Neural cell (in vitro differentiated cells): ENCODE measurements at regions not wholly inside any gene's neighbourhood (a gene's known extent, or its start where the extent isn't known, plus 50 kb on each side); places are given as distances from the start of the nearest gene placed in this dataset.
"Not testable (repeated sequence)": the region's sequence is repeated elsewhere in the genome, so short reads cannot be mapped to it uniquely, and the experiment has no call there.

Experiments used
- H2AFZ ChIP-seq: fragments of 200-600, 300-800 bp; sonication (generic), shearing (Covaris generic); 2 replicates; pipeline ENCODE4 v1.6.0; 2014; ENCODE audit warnings: low read depth, mild to moderate bottlenecking, antibody characterized with exemption, low read length, moderate library complexity
- H3F3A ChIP-seq: fragments of 200-600 bp; shearing (Covaris generic); 2 replicates; pipeline ENCODE4 v1.6.1; 2016; ENCODE audit warnings: mild to moderate bottlenecking, moderate library complexity, mixed read lengths, antibody characterized with exemption, low read length; ENCODE audit not compliant: insufficient read depth, poor library complexity, severe bottlenecking
- H3K27ac ChIP-seq: fragments of 200-600, 300-800 bp; sonication (generic), shearing (Covaris generic); 2 replicates; pipeline ENCODE4 v1.5.1; 2014; ENCODE audit warnings: mild to moderate bottlenecking, low read length, moderate library complexity
- H3K27me3 ChIP-seq: fragments of 300-800, 200-600 bp; sonication (generic), shearing (Covaris generic); 2 replicates; pipeline ENCODE4 v1.6.0; 2014; ENCODE audit warnings: mild to moderate bottlenecking, low read depth, low read length, moderate library complexity; ENCODE audit not compliant: insufficient read depth
- H3K36me3 ChIP-seq: fragments of 300-800, 200-600 bp; sonication (generic), shearing (Covaris generic); 2 replicates; pipeline ENCODE4 v1.5.1; 2014; ENCODE audit warnings: mild to moderate bottlenecking, antibody characterized with exemption, low read length, moderate library complexity; ENCODE audit not compliant: insufficient read depth
- H3K4me2 ChIP-seq: fragments of 300-800, 200-600 bp; sonication (generic), shearing (Covaris generic); 2 replicates; pipeline ENCODE4 v1.6.0; 2014; ENCODE audit warnings: mild to moderate bottlenecking, low read length
- H3K4me3 ChIP-seq: fragments of 300-800, 200-600 bp; sonication (generic), shearing (Covaris generic); 2 replicates; pipeline ENCODE4 v1.5.1; 2014; ENCODE audit warnings: mild to moderate bottlenecking, low read length, moderate library complexity
- H3K79me2 ChIP-seq: fragments of 200-600 bp; shearing (Covaris generic); replicated peaks from 2 replicates; pipeline ENCODE4 v1.6.0; 2014; ENCODE audit warnings: mild to moderate bottlenecking, low read length, moderate library complexity; ENCODE audit not compliant: insufficient read depth
- H3K9ac ChIP-seq: fragments of 300-800, 200-600 bp; sonication (generic), shearing (Covaris generic); 2 replicates; pipeline ENCODE4 v1.6.1; 2016; ENCODE audit warnings: mild to moderate bottlenecking, low read length, mixed read lengths
- H3K9me2 ChIP-seq: fragments of 200-600 bp; shearing (Covaris generic); 2 replicates; pipeline ENCODE4 v1.6.1; 2016; ENCODE audit warnings: mild to moderate bottlenecking, low read length, mixed read lengths; ENCODE audit not compliant: insufficient read depth
- H3K9me3 ChIP-seq: fragments of 200-600, 300-800 bp; sonication (generic), shearing (Covaris generic); 2 replicates; pipeline ENCODE4 v1.6.1; 2016; ENCODE audit warnings: mild to moderate bottlenecking, mixed run types, low read length, moderate library complexity, mixed read lengths
- H4K20me1 ChIP-seq: fragments of 200-600 bp; shearing (Covaris generic); 2 replicates; pipeline ENCODE4 v1.6.1; 2016; ENCODE audit warnings: mild to moderate bottlenecking, mixed run types; ENCODE audit not compliant: insufficient read depth
- EP300 ChIP-seq: fragments of 450-650 bp; conservative IDR thresholded peaks from 2 replicates; pipeline ENCODE4 v1.6.1; 2014; ENCODE audit warnings: antibody characterized with exemption, mild to moderate bottlenecking, moderate library complexity; ENCODE audit not compliant: poor library complexity, severe bottlenecking
- EZH2 ChIP-seq: fragments of 200-600, 300-800 bp; shearing (Covaris generic), sonication (generic); IDR thresholded peaks from 2 replicates; pipeline ENCODE4 v1.6.1; 2014; ENCODE audit warnings: antibody characterized with exemption, low read length, borderline replicate concordance, mild to moderate bottlenecking; ENCODE audit not compliant: insufficient read depth, poor library complexity, severe bottlenecking
- MXI1 ChIP-seq: fragments of 450-650 bp; conservative IDR thresholded peaks from 2 replicates; pipeline ENCODE4 v1.6.1; 2014; ENCODE audit warnings: antibody characterized with exemption, mild to moderate bottlenecking; ENCODE audit not compliant: poor library complexity, severe bottlenecking
- POLR2AphosphoS5 ChIP-seq: IDR thresholded peaks from 2 replicates; pipeline ENCODE4 v1.6.1; 2012
- RAD21 ChIP-seq: fragments of 450-650 bp; conservative IDR thresholded peaks from 2 replicates; pipeline ENCODE4 v1.6.1; 2014; ENCODE audit warnings: antibody characterized with exemption, mild to moderate bottlenecking, moderate library complexity
- SMC3 ChIP-seq: fragments of 450-650 bp; conservative IDR thresholded peaks from 2 replicates; pipeline ENCODE4 v1.6.1; 2014; ENCODE audit warnings: antibody characterized with exemption, mild to moderate bottlenecking, moderate library complexity; ENCODE audit not compliant: poor library complexity
- TAF1 ChIP-seq: IDR thresholded peaks from 2 replicates; pipeline ENCODE4 v1.6.1; 2012; ENCODE audit warnings: low read depth
- TF ChIP-seq, protein P1 (sequence below): IDR thresholded peaks from 2 replicates; pipeline ENCODE4 v1.6.1; 2012; ENCODE audit warnings: borderline replicate concordance
- TF ChIP-seq, protein P2 (sequence below): fragments of 450-650 bp; IDR thresholded peaks from 2 replicates; pipeline ENCODE4 v1.5.1; 2014; ENCODE audit warnings: antibody characterized with exemption, mild to moderate bottlenecking, moderate library complexity; ENCODE audit not compliant: poor library complexity, severe bottlenecking

DNA sequence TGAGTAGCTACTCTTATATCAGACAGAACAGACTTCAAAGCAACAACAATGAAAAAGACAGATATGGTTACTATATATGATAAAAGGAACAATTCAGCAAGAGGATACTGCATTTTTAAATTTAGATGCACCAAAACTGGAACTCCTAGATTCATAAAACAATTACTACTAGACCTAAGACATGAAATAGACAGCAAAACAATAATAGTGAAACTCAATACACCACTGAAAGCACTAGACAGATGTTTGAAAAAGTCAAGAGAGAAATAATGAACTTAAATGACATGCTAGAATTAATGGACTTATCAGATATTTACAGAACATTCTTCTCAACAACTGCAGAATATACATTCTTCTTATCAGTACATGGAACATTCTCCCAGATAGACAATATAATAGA, 99.5 kb upstream of the ITM2A start:
- Histone ChIP-seq H2AFZ (no peak overlapping the region), H3K27ac (no peak overlapping the region)
- no peak for TF ChIP-seq EP300

DNA sequence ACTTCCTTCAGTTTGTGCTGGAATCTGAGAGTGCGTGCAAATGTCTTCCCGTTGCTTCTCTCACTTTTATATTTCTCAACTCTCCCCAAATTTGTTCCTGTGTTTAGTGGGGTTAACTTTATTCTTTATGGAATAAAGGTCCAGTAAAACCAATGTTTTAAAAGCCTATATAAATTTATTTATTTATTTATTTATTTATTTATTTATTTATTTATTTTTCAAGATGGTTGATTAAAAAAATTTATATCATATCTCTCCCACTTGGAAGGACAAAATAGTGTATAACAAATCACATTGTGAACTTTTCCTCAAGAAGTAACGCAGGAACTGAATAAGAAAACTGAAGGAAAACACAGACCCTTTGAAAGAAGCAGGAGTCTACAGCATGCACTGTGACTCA, 95.3 kb upstream of the ITM2A start:
- no peak for TF ChIP-seq EP300
- TF ChIP-seq POLR2AphosphoS5: no peak
- no peak for TF ChIP-seq SMC3
- no peak for TF ChIP-seq RAD21
- no peak for TF ChIP-seq TAF1
- TF ChIP-seq MXI1: no peak
- TF ChIP-seq, protein P1, sequence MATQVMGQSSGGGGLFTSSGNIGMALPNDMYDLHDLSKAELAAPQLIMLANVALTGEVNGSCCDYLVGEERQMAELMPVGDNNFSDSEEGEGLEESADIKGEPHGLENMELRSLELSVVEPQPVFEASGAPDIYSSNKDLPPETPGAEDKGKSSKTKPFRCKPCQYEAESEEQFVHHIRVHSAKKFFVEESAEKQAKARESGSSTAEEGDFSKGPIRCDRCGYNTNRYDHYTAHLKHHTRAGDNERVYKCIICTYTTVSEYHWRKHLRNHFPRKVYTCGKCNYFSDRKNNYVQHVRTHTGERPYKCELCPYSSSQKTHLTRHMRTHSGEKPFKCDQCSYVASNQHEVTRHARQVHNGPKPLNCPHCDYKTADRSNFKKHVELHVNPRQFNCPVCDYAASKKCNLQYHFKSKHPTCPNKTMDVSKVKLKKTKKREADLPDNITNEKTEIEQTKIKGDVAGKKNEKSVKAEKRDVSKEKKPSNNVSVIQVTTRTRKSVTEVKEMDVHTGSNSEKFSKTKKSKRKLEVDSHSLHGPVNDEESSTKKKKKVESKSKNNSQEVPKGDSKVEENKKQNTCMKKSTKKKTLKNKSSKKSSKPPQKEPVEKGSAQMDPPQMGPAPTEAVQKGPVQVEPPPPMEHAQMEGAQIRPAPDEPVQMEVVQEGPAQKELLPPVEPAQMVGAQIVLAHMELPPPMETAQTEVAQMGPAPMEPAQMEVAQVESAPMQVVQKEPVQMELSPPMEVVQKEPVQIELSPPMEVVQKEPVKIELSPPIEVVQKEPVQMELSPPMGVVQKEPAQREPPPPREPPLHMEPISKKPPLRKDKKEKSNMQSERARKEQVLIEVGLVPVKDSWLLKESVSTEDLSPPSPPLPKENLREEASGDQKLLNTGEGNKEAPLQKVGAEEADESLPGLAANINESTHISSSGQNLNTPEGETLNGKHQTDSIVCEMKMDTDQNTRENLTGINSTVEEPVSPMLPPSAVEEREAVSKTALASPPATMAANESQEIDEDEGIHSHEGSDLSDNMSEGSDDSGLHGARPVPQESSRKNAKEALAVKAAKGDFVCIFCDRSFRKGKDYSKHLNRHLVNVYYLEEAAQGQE: no peak
- TF ChIP-seq EZH2: no peak
- TF ChIP-seq, protein P2, sequence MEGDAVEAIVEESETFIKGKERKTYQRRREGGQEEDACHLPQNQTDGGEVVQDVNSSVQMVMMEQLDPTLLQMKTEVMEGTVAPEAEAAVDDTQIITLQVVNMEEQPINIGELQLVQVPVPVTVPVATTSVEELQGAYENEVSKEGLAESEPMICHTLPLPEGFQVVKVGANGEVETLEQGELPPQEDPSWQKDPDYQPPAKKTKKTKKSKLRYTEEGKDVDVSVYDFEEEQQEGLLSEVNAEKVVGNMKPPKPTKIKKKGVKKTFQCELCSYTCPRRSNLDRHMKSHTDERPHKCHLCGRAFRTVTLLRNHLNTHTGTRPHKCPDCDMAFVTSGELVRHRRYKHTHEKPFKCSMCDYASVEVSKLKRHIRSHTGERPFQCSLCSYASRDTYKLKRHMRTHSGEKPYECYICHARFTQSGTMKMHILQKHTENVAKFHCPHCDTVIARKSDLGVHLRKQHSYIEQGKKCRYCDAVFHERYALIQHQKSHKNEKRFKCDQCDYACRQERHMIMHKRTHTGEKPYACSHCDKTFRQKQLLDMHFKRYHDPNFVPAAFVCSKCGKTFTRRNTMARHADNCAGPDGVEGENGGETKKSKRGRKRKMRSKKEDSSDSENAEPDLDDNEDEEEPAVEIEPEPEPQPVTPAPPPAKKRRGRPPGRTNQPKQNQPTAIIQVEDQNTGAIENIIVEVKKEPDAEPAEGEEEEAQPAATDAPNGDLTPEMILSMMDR: no peak
- Histone ChIP-seq H3K4me2 (no peak overlapping the region), H3K9ac (no peak overlapping the region)

More for the DNA sequence above, 99.5 kb upstream of the ITM2A start:
- no peaks in the 10 kb centered on the region for H3K9me3 ChIP-seq
- no peak overlapping the region for H3K4me3 ChIP-seq
- H3K79me2 ChIP-seq: no peaks in the 10 kb centered on the region
- H4K20me1 ChIP-seq: no peaks in the 10 kb centered on the region
- no peak overlapping the region for H3K4me2 ChIP-seq
- H3F3A ChIP-seq: no peaks in the 10 kb centered on the region
- H3K27me3 ChIP-seq: no peaks in the 10 kb centered on the region
- no peak overlapping the region for H3K9ac ChIP-seq
- H3K9me2 ChIP-seq: no peaks in the 10 kb centered on the region
- no peaks in the 10 kb centered on the region for H3K36me3 ChIP-seq

GRCh38 chrX:79456593-79456992, 89.5 kb upstream of the ITM2A start:
- H3K4me2 ChIP-seq, H2AFZ ChIP-seq, H3K36me3 ChIP-seq, H3F3A ChIP-seq, H3K4me3 ChIP-seq, H3K9ac ChIP-seq, H3K27me3 ChIP-seq, H3K9me3 ChIP-seq, H3K79me2 ChIP-seq, H4K20me1 ChIP-seq, H3K27ac ChIP-seq, H3K9me2 ChIP-seq: not testable (repeated sequence)

More for the DNA sequence above, 95.3 kb upstream of the ITM2A start:
- H3K9me2 ChIP-seq: no peaks in the 10 kb centered on the region
- no peaks in the 10 kb centered on the region for H4K20me1 ChIP-seq
- H2AFZ ChIP-seq: no peak overlapping the region
- H3K9me3 ChIP-seq: no peaks in the 10 kb centered on the region
- H3K36me3 ChIP-seq: no peaks in the 10 kb centered on the region
- no peaks in the 10 kb centered on the region for H3K79me2 ChIP-seq
- no peaks in the 10 kb centered on the region for H3F3A ChIP-seq
- no peaks in the 10 kb centered on the region for H3K27me3 ChIP-seq
- no peak overlapping the region for H3K27ac ChIP-seq
- no peak overlapping the region for H3K4me3 ChIP-seq
